H9 (cell line): ENCODE measurements at regions not wholly inside any gene's neighbourhood (a gene's known extent, or its start where the extent isn't known, plus 50 kb on each side); places are given as distances from the start of the nearest gene placed in this dataset.

Experiments used
- DNase-seq: peaks from one replicate; pipeline ENCODE4 v3.0.0-alpha.2; 2017
- H2AFZ ChIP-seq: one replicate; pipeline ENCODE4 v1.6.1; 2013; ENCODE audit warnings: mild to moderate bottlenecking, low read length, control low read depth, moderate library complexity
- H2AK5ac ChIP-seq: 2 replicates; pipeline ENCODE4 v1.6.1; 2013; ENCODE audit warnings: low read length, control low read depth, mixed read lengths; ENCODE audit not compliant: insufficient read length
- H2BK120ac ChIP-seq: one replicate; pipeline ENCODE4 v1.6.1; 2013; ENCODE audit warnings: low read depth, mild to moderate bottlenecking, low read length, control low read depth, inconsistent platforms; ENCODE audit not compliant: poor library complexity, severe bottlenecking
- H2BK12ac ChIP-seq: 2 replicates; pipeline ENCODE4 v1.6.1; 2013; ENCODE audit warnings: low read length, control low read depth, mixed read lengths, low read depth; ENCODE audit not compliant: insufficient read length
- H2BK15ac ChIP-seq: 2 replicates; pipeline ENCODE4 v1.6.1; 2013; ENCODE audit warnings: low read depth, low read length, control low read depth
- H2BK20ac ChIP-seq: one replicate; pipeline ENCODE4 v1.6.1; 2013; ENCODE audit warnings: low read depth, mild to moderate bottlenecking, low read length, control low read depth, inconsistent platforms; ENCODE audit not compliant: poor library complexity, severe bottlenecking
- H2BK5ac ChIP-seq: 2 replicates; pipeline ENCODE4 v1.6.1; 2013; ENCODE audit warnings: low read length, control low read depth, mixed read lengths; ENCODE audit not compliant: insufficient read length
- H3K14ac ChIP-seq: 2 replicates; pipeline ENCODE4 v1.6.1; 2013; ENCODE audit warnings: low read length, control low read depth; ENCODE audit not compliant: insufficient read depth
- H3K18ac ChIP-seq: 2 replicates; pipeline ENCODE4 v1.6.1; 2013; ENCODE audit warnings: low read depth, mild to moderate bottlenecking, mixed read lengths, low read length, control low read depth; ENCODE audit not compliant: insufficient read length
- H3K23ac ChIP-seq: 2 replicates; pipeline ENCODE4 v1.6.1; 2013; ENCODE audit warnings: low read length, control low read depth, mixed read lengths, low read depth; ENCODE audit not compliant: insufficient read length
- H3K23me2 ChIP-seq: 2 replicates; pipeline ENCODE4 v1.6.1; 2013; ENCODE audit warnings: low read depth, mild to moderate bottlenecking, mixed read lengths, low read length, control low read depth; ENCODE audit not compliant: insufficient read length, poor library complexity, severe bottlenecking
- H3K27ac ChIP-seq: 2 replicates; pipeline ENCODE4 v1.5.1; 2013; ENCODE audit warnings: low read length, control low read depth, mixed read lengths, low read depth; ENCODE audit not compliant: insufficient read length
- H3K27me3 ChIP-seq: 2 replicates; pipeline ENCODE4 v1.6.1; 2013; ENCODE audit warnings: low read length, control low read depth, inconsistent platforms; ENCODE audit not compliant: insufficient read depth
- H3K4ac ChIP-seq: 2 replicates; pipeline ENCODE4 v1.6.1; 2013; ENCODE audit warnings: low read depth, mild to moderate bottlenecking, control low read depth, inconsistent platforms, low read length, moderate library complexity
- H3K4me1 ChIP-seq: 2 replicates; pipeline ENCODE4 v1.6.1; 2013; ENCODE audit warnings: low read length, control low read depth, inconsistent platforms; ENCODE audit not compliant: insufficient read depth
- H3K4me2 ChIP-seq: 2 replicates; pipeline ENCODE4 v1.6.1; 2013; ENCODE audit warnings: low read length, control low read depth, mixed read lengths; ENCODE audit not compliant: insufficient read length, insufficient read depth
- H3K56ac ChIP-seq: 2 replicates; pipeline ENCODE4 v1.6.1; 2013; ENCODE audit warnings: low read depth, mild to moderate bottlenecking, mixed read lengths, low read length, control low read depth; ENCODE audit not compliant: insufficient read length
- H3K79me1 ChIP-seq: 2 replicates; pipeline ENCODE4 v1.6.1; 2013; ENCODE audit warnings: low read depth, mild to moderate bottlenecking, moderate library complexity, low read length, control low read depth, inconsistent platforms; ENCODE audit not compliant: insufficient read depth, poor library complexity, severe bottlenecking
- H3K79me2 ChIP-seq: 2 replicates; pipeline ENCODE4 v1.6.1; 2013; ENCODE audit warnings: low read length, control low read depth, inconsistent platforms; ENCODE audit not compliant: insufficient read depth
- H3K9ac ChIP-seq: 2 replicates; pipeline ENCODE4 v1.6.1; 2013; ENCODE audit warnings: low read length, control low read depth, mixed read lengths; ENCODE audit not compliant: insufficient read length; ENCODE audit errors: extremely low read depth
- H3K9me3 ChIP-seq: one replicate; pipeline ENCODE4 v1.6.1; 2013; ENCODE audit warnings: low read depth, low read length, inconsistent platforms; ENCODE audit not compliant: control insufficient read depth
- H3T11ph ChIP-seq: one replicate; pipeline ENCODE4 v1.6.1; 2013; ENCODE audit warnings: mild to moderate bottlenecking, low read length, control low read depth, inconsistent platforms
- H4K20me1 ChIP-seq: one replicate; pipeline ENCODE4 v1.6.1; 2013; ENCODE audit not compliant: control insufficient read depth, insufficient read length, insufficient read depth
- H4K5ac ChIP-seq: 2 replicates; pipeline ENCODE4 v1.6.1; 2013; ENCODE audit warnings: low read depth, mild to moderate bottlenecking, mixed read lengths, low read length, control low read depth; ENCODE audit not compliant: insufficient read length
- H4K8ac ChIP-seq: replicated peaks from 2 replicates; pipeline ENCODE4 v1.6.1; 2013; ENCODE audit warnings: low read length, control low read depth, mixed read lengths, low read depth; ENCODE audit not compliant: insufficient read length
- H4K91ac ChIP-seq: 2 replicates; pipeline ENCODE4 v1.6.1; 2013; ENCODE audit warnings: low read depth, mild to moderate bottlenecking, moderate library complexity, mixed read lengths, low read length, control low read depth; ENCODE audit not compliant: insufficient read length
- H3K27ac Mint-ChIP-seq, 3 experiments: 2 replicates in 2 of 3; 3 replicates in 1 of 3; pipeline ENCODE4 v1.8.0; 2020 to 2021; ENCODE audit warnings: mixed read lengths in 3 of 3, mild to moderate bottlenecking in 1 of 3, moderate library complexity in 1 of 3
- H3K27me3 Mint-ChIP-seq: 2 replicates; pipeline ENCODE4 v1.8.0; 2021; ENCODE audit warnings: low read depth, mild to moderate bottlenecking, moderate library complexity, mixed read lengths
- H3K36me3 Mint-ChIP-seq, 3 experiments: 2 replicates in 2 of 3; 3 replicates in 1 of 3; pipeline ENCODE4 v1.8.0; 2020 to 2021; ENCODE audit warnings: low read depth in 3 of 3, mixed read lengths in 3 of 3; ENCODE audit not compliant: insufficient read depth in 1 of 3
- H3K4me1 Mint-ChIP-seq, 2 experiments: 2 replicates each; pipeline ENCODE4 v1.8.0; 2020; ENCODE audit warnings: mixed read lengths in 2 of 2
- H3K4me3 Mint-ChIP-seq, 2 experiments: 2 replicates in 1 of 2; 3 replicates in 1 of 2; pipeline ENCODE4 v1.8.0; 2020 to 2021; ENCODE audit warnings: mild to moderate bottlenecking in 2 of 2, mixed read lengths in 2 of 2, moderate library complexity in 1 of 2
- H3K9me3 Mint-ChIP-seq, 2 experiments: 2 replicates in 1 of 2; 3 replicates in 1 of 2; pipeline ENCODE4 v1.8.0; 2020; ENCODE audit warnings: mild to moderate bottlenecking in 2 of 2, mixed read lengths in 2 of 2, moderate library complexity in 1 of 2
- WGBS: extraction: QIAGEN DNeasy Blood & Tissue Kit; methylation state at CpG from one replicate; pipeline ENCODE4 v1.1.7; 2013; ENCODE audit warnings: missing lambda C conversion rate, low lambda C conversion rate, mixed read lengths; ENCODE audit not compliant: insufficient read length; ENCODE audit errors: extremely low coverage; 5-methylcytosine and 5-hydroxymethylcytosine counted together
- TF ChIP-seq, protein P1 (sequence below): fragments of 200-600 bp; sonication (generic); conservative IDR thresholded peaks from 3 replicates; pipeline ENCODE4 v1.8.0; 2021; ENCODE audit warnings: antibody characterized with exemption, mild to moderate bottlenecking

DNA sequence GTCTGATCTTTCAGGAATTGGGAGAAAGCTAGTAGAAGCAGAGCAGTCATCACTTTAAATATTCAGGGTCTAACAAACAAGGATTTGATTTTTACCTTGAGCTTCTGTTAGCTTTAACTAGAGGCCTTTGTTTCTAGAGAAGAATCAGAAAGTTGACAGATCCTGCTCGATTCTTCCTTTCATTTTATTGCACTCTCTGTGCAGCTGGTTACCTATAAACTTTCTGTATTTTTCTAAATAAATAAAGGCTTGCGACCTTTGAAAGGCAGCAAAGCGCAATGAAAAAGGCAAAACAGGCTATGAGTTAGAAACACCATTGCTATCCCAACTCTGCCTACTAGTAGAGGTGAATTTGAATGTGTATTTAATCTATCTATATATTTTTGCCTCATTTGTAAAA lies 101.4 kb upstream of the NPY2R start:
- Histone ChIP-seq H3K27me3 (no peaks in the 10 kb centered on the region), H3K56ac (no peak overlapping the region), H3K23ac (no peak overlapping the region), H3K23me2 (no peaks in the 10 kb centered on the region), H3K9me3 (no peaks in the 10 kb centered on the region), H4K91ac (no peak overlapping the region), H3K79me2 (no peaks in the 10 kb centered on the region), H2AK5ac (no peak overlapping the region), H2BK12ac (no peak overlapping the region), H3K18ac (no peak overlapping the region), H3T11ph (no peak overlapping the region), H2BK20ac (no peak overlapping the region), H3K4me2 (no peak overlapping the region), H2AFZ (no peak overlapping the region), H3K79me1 (no peaks in the 10 kb centered on the region), H3K4me1 (no peaks in the 10 kb centered on the region), H3K27ac (no peak overlapping the region), H3K4ac (no peak overlapping the region), H4K8ac (no peak overlapping the region), H4K5ac (no peak overlapping the region), H4K20me1 (no peaks in the 10 kb centered on the region), H2BK5ac (no peak overlapping the region), H2BK120ac (no peak overlapping the region), H3K9ac (no peak overlapping the region), H2BK15ac (no peak overlapping the region), H3K14ac (no peak overlapping the region)
- DNase-seq: no peak
- H3K27ac Mint-ChIP-seq: no peak overlapping the region
- TF ChIP-seq, protein P1, sequence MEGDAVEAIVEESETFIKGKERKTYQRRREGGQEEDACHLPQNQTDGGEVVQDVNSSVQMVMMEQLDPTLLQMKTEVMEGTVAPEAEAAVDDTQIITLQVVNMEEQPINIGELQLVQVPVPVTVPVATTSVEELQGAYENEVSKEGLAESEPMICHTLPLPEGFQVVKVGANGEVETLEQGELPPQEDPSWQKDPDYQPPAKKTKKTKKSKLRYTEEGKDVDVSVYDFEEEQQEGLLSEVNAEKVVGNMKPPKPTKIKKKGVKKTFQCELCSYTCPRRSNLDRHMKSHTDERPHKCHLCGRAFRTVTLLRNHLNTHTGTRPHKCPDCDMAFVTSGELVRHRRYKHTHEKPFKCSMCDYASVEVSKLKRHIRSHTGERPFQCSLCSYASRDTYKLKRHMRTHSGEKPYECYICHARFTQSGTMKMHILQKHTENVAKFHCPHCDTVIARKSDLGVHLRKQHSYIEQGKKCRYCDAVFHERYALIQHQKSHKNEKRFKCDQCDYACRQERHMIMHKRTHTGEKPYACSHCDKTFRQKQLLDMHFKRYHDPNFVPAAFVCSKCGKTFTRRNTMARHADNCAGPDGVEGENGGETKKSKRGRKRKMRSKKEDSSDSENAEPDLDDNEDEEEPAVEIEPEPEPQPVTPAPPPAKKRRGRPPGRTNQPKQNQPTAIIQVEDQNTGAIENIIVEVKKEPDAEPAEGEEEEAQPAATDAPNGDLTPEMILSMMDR: no peak
- no CpG with 5 or more reads among the region's 3 CpGs for WGBS
- H3K36me3 Mint-ChIP-seq: peaks cover 2 to 10% (median 5%) of the 10 kb centered on the region in 3 experiments; a peak in 5 of 7 replicates
- H3K27me3 Mint-ChIP-seq: no peaks in the 10 kb centered on the region
- H3K9me3 Mint-ChIP-seq: peaks cover 8 to 16% of the 10 kb centered on the region in 2 experiments; a peak in 4 of 5 replicates
- no peak overlapping the region for H3K4me3 Mint-ChIP-seq
- H3K4me1 Mint-ChIP-seq: no peaks in the 10 kb centered on the region
